Epithelial cell of prostate (primary cell): ENCODE measurements at regions not wholly inside any gene's neighbourhood (a gene's known extent, or its start where the extent isn't known, plus 50 kb on each side); places are given as distances from the start of the nearest gene placed in this dataset.
A peak's percentile ranks its signal among the peaks of the same experiment; 100 is the strongest.
"Not testable (repeated sequence)": the region's sequence is repeated elsewhere in the genome, so short reads cannot be mapped to it uniquely, and the experiment has no call there.

Experiments used
- DNase-seq: peaks from one replicate; pipeline ENCODE4 v3.0.0-alpha.2; 2011; ENCODE audit warnings: low read depth, low spot score
- H3K27ac ChIP-seq: fragments of 450-650 bp; 2 replicates; pipeline ENCODE4 v1.5.1; 2017; ENCODE audit warnings: mild to moderate bottlenecking

- H3K27ac ChIP-seq = peak overlapping the region; percentile 23
- peak; percentile 57 for DNase-seq
Observed at GRCh38 chr13:74250738-74251190, 116.6 kb upstream of the KLF12 start.

- no peak overlapping the region for H3K27ac ChIP-seq
- no peak for DNase-seq
Observed at GRCh38 chr13:74248477-74248876, 114.3 kb upstream of the KLF12 start.

- DNase-seq = no peak
- no peak overlapping the region for H3K27ac ChIP-seq
Observed at GRCh38 chr13:74246487-74246886, 112.3 kb upstream of the KLF12 start.

- peak overlapping the region; percentile 67 for H3K27ac ChIP-seq
- DNase-seq = peak; percentile 44
Observed at GRCh38 chr13:74243637-74244526, 109.7 kb upstream of the KLF12 start.

GRCh38 chr13:74241343-74241742, 107.1 kb upstream of the KLF12 start:
- DNase-seq, H3K27ac ChIP-seq: not testable (repeated sequence)

- DNase-seq = no peak
- H3K27ac ChIP-seq = no peak overlapping the region
Observed at GRCh38 chr13:74230984-74231501, 96.8 kb upstream of the KLF12 start.

GRCh38 chr13:74229242-74229641, 95.0 kb upstream of the KLF12 start:
- no peak for DNase-seq
- no peak overlapping the region for H3K27ac ChIP-seq

GRCh38 chr13:74227476-74228158, 93.4 kb upstream of the KLF12 start:
- H3K27ac ChIP-seq = no peak overlapping the region
- no peak for DNase-seq

- DNase-seq = no peak
- H3K27ac ChIP-seq = no peak overlapping the region
Observed at GRCh38 chr13:74226791-74227475, 92.7 kb upstream of the KLF12 start.

GRCh38 chr13:74221752-74222151, 87.5 kb upstream of the KLF12 start:
- H3K27ac ChIP-seq = no peak overlapping the region
- DNase-seq = no peak

- DNase-seq = no peak
- no peak overlapping the region for H3K27ac ChIP-seq
Observed at GRCh38 chr13:74219566-74219965, 85.4 kb upstream of the KLF12 start.

- DNase-seq = no peak
- no peak overlapping the region for H3K27ac ChIP-seq
Observed at GRCh38 chr13:74218291-74218690, 84.1 kb upstream of the KLF12 start.

GRCh38 chr13:74217811-74218210, 83.6 kb upstream of the KLF12 start:
- H3K27ac ChIP-seq = no peak overlapping the region
- no peak for DNase-seq

- H3K27ac ChIP-seq = no peak overlapping the region
- DNase-seq = no peak
Observed at GRCh38 chr13:74215420-74215819, 81.2 kb upstream of the KLF12 start.

- H3K27ac ChIP-seq = no peak overlapping the region
- DNase-seq = no peak
Observed at GRCh38 chr13:74214321-74214720, 80.1 kb upstream of the KLF12 start.

GRCh38 chr13:74210693-74211393, 76.6 kb upstream of the KLF12 start:
- peak; percentile 67 for DNase-seq
- peak overlapping the region; percentile 48 for H3K27ac ChIP-seq

GRCh38 chr13:74206855-74207254, 72.7 kb upstream of the KLF12 start:
- no peak for DNase-seq
- no peak overlapping the region for H3K27ac ChIP-seq

GRCh38 chr13:74206061-74206561, 71.9 kb upstream of the KLF12 start:
- DNase-seq = no peak
- H3K27ac ChIP-seq = peak overlapping the region; percentile 11

GRCh38 chr13:74205313-74205690, 71.1 kb upstream of the KLF12 start:
- H3K27ac ChIP-seq = peak overlapping the region; percentile 11

More at GRCh38 chr13:74205313-74205690, 71.1 kb upstream of the KLF12 start:
- DNase-seq = no peak
